ENCODE measurements at regions not wholly inside any gene's neighbourhood (a gene's known extent, or its start where the extent isn't known, plus 50 kb on each side); places are given as distances from the start of the nearest gene placed in this dataset.
"Not testable (repeated sequence)": the region's sequence is repeated elsewhere in the genome, so short reads cannot be mapped to it uniquely, and the experiment has no call there.

GRCh38 chr4:8965896-8966295 lies 94.3 kb upstream of the HMX1 start:
- not testable (repeated sequence) for DNase-seq

GRCh38 chr4:8964201-8964788 lies 92.7 kb upstream of the HMX1 start:
- DNase-seq: peak in 1 of 3 donors; percentile 2

GRCh38 chr4:8963533-8963932 lies 91.9 kb upstream of the HMX1 start:
- DNase-seq: not testable (repeated sequence)

- DNase-seq: peak; percentile 43 to 77 (median 62)
Observed at GRCh38 chr4:8961343-8961742, 89.7 kb upstream of the HMX1 start.

GRCh38 chr4:8959471-8959870 lies 87.8 kb upstream of the HMX1 start:
- not testable (repeated sequence) for DNase-seq

- not testable (repeated sequence) for DNase-seq
Observed at GRCh38 chr4:8954001-8954400, 82.4 kb upstream of the HMX1 start.

GRCh38 chr4:8952791-8953190 lies 81.2 kb upstream of the HMX1 start:
- DNase-seq: not testable (repeated sequence)

GRCh38 chr4:8952109-8952508 lies 80.5 kb upstream of the HMX1 start:
- not testable (repeated sequence) for DNase-seq

- not testable (repeated sequence) for DNase-seq
Observed at GRCh38 chr4:8945506-8945905, 73.9 kb upstream of the HMX1 start.

GRCh38 chr4:8943367-8943766 lies 71.7 kb upstream of the HMX1 start:
- DNase-seq: not testable (repeated sequence)

- not testable (repeated sequence) for DNase-seq
Observed at GRCh38 chr4:8942088-8942487, 70.4 kb upstream of the HMX1 start.

GRCh38 chr4:8941492-8941805 lies 69.8 kb upstream of the HMX1 start:
- not testable (repeated sequence) for DNase-seq

GRCh38 chr4:8940792-8941491 lies 69.3 kb upstream of the HMX1 start:
- no peak for DNase-seq

GRCh38 chr4:8939840-8940742 lies 68.5 kb upstream of the HMX1 start:
- DNase-seq: no peak

GRCh38 chr4:8939160-8939839 lies 67.7 kb upstream of the HMX1 start:
- DNase-seq: no peak

GRCh38 chr4:8938623-8939022 lies 67.0 kb upstream of the HMX1 start:
- no peak for DNase-seq

- no peak for DNase-seq
Observed at GRCh38 chr4:8938137-8938536, 66.5 kb upstream of the HMX1 start.

GRCh38 chr4:8932884-8933283 lies 61.2 kb upstream of the HMX1 start:
- no peak for DNase-seq

- DNase-seq: no peak
Observed at GRCh38 chr4:8928074-8928473, 56.4 kb upstream of the HMX1 start.

GRCh38 chr4:8922481-8922880 lies 50.8 kb upstream of the HMX1 start:
- no peak for DNase-seq

- no peak for DNase-seq
Observed at GRCh38 chr4:8921465-8921864, 49.8 kb upstream of the HMX1 start.

Data from suppressor macrophage treated with lipopolysaccharide for 1 hour (primary cell).